GM12878 (cell line): ENCODE measurements at regions not wholly inside any gene's neighbourhood (a gene's known extent, or its start where the extent isn't known, plus 50 kb on each side); places are given as distances from the start of the nearest gene placed in this dataset.

ENCODE experiments used
- ATAC-seq: fragments of 200-7000 bp; cut with Tn5 transposase; 3 replicates; pipeline ENCODE4 v1.9.1; 2020; ENCODE audit warnings: mild to moderate bottlenecking, moderate library complexity
- BruUV-seq: library from RNA; stranded (reverse); fragments of 400-500 nt; replicated peaks from 2 replicates; lab custom pipeline; 2021; lab: Mats Ljungman, UMichigan
- CTCF ChIA-PET: fragments of 300-600 bp; sonication (Branson Sonifier 250); formaldehyde crosslinking; extraction: SDS; loops from one replicate; lab custom pipeline; 2021; ENCODE audit warnings: inconsistent platforms; lab: Yijun Ruan, JAX
- POLR2A ChIA-PET: fragments of 350-600 bp; formaldehyde crosslinking; extraction: SDS; loops from one replicate; lab custom pipeline; 2021; ENCODE audit warnings: inconsistent platforms; lab: Charles Lee
- RAD21 ChIA-PET: fragments of 300-600 bp; sonication (Branson Sonifier 250); formaldehyde crosslinking; loops from one replicate; lab custom pipeline; 2023; ENCODE audit warnings: antibody characterized with exemption; ENCODE audit not compliant: unreplicated experiment; lab: Charles Lee
- SMC1A ChIA-PET: fragments of 300-600 bp; sonication (Branson Sonifier 250); formaldehyde crosslinking; loops from one replicate; lab custom pipeline; 2023; ENCODE audit not compliant: unreplicated experiment, uncharacterized antibody; lab: Charles Lee
- DNase-seq: peaks from one replicate; pipeline ENCODE4 v3.0.0-alpha.2; 2011; ENCODE audit warnings: low read depth, low spot score
- FAIRE-seq: peaks from 3 replicates; lab custom pipeline; 2011; peaks lifted over from hg19 to GRCh38; lab: Jason Lieb, UNC
- H2AFZ ChIP-seq: 2 replicates; pipeline ENCODE4 v1.6.0; 2011; ENCODE audit warnings: low read depth, low read length, control low read depth; ENCODE audit not compliant: control insufficient read depth
- H3K27ac ChIP-seq: 2 replicates; pipeline ENCODE4 v1.5.1; 2011; ENCODE audit warnings: control low read depth; ENCODE audit not compliant: control insufficient read depth, insufficient read depth
- H3K27me3 ChIP-seq, 2 experiments: replicated peaks in 1 of 2; 2 replicates each; pipeline versions ENCODE4 v1.6.0 to v1.6.1; 2011; ENCODE audit warnings: low read length in 1 of 2; ENCODE audit not compliant: control insufficient read depth in 2 of 2, insufficient read depth in 2 of 2
- H3K36me3 ChIP-seq, 2 experiments: 2 replicates each; pipeline ENCODE4 v1.5.1; 2011; ENCODE audit warnings: low read length in 1 of 2; ENCODE audit not compliant: control insufficient read depth in 2 of 2, insufficient read depth in 2 of 2
- H3K4me1 ChIP-seq: 2 replicates; pipeline ENCODE4 v1.6.1; 2011; ENCODE audit warnings: mild to moderate bottlenecking, low read length, moderate library complexity, mixed read lengths; ENCODE audit not compliant: control insufficient read depth, insufficient read depth
- H3K4me2 ChIP-seq: 2 replicates; pipeline ENCODE4 v1.6.0; 2011; ENCODE audit warnings: control low read depth; ENCODE audit not compliant: control insufficient read depth, insufficient read depth
- H3K4me3 ChIP-seq: fragments of 200-600 bp; sonication (generic); 2 replicates; pipeline ENCODE4 v1.5.1; 2016
- H3K79me2 ChIP-seq: 2 replicates; pipeline ENCODE4 v1.6.0; 2011; ENCODE audit warnings: low read length; ENCODE audit not compliant: control insufficient read depth, insufficient read depth
- H3K9ac ChIP-seq: 2 replicates; pipeline ENCODE4 v1.8.0; 2011; ENCODE audit warnings: low read length, control low read depth, mixed read lengths; ENCODE audit not compliant: control insufficient read depth, insufficient read depth
- H3K9me3 ChIP-seq: replicated peaks from 3 replicates; pipeline ENCODE4 v1.5.1; 2011; ENCODE audit warnings: mild to moderate bottlenecking, low read length; ENCODE audit not compliant: control insufficient read depth, insufficient read depth
- H4K20me1 ChIP-seq: 2 replicates; pipeline ENCODE4 v1.6.0; 2011; ENCODE audit not compliant: control insufficient read depth, insufficient read depth
- BHLHE40 ChIP-seq, 2 experiments: fragments of 450-650 bp in 1 of 2; IDR thresholded peaks; 2 replicates each; pipeline ENCODE4 v1.6.1; 2011 to 2017; ENCODE audit warnings: low read depth in 2 of 2, borderline replicate concordance in 1 of 2, improper control_type of control experiment in 1 of 2, low read length in 1 of 2, mild to moderate bottlenecking in 1 of 2
- CHD4 ChIP-seq: fragments of 200-600 bp; sonication (generic); IDR thresholded peaks from 2 replicates; pipeline ENCODE4 v1.6.1; 2016; ENCODE audit warnings: mild to moderate bottlenecking
- HCFC1 ChIP-seq: fragments of 150-350 bp; IDR thresholded peaks from 2 replicates; pipeline ENCODE4 v1.6.1; 2014; ENCODE audit warnings: low read length
- RFX5 ChIP-seq: IDR thresholded peaks from 2 replicates; pipeline ENCODE4 v1.6.1; 2011; ENCODE audit warnings: low read depth, low read length, improper control_type of control experiment
- TCF7 ChIP-seq: IDR thresholded peaks from 2 replicates; pipeline ENCODE4 v1.6.1; 2014; ENCODE audit warnings: antibody characterized with exemption, borderline replicate concordance
- ZBTB33 ChIP-seq: fragments of 450-650 bp; IDR thresholded peaks from 2 replicates; pipeline ENCODE4 v1.6.1; 2017; ENCODE audit warnings: mild to moderate bottlenecking
- ZNF207 ChIP-seq: fragments of 450-650 bp; IDR thresholded peaks from 2 replicates; pipeline ENCODE4 v1.6.1; 2014; ENCODE audit warnings: antibody characterized with exemption, mild to moderate bottlenecking, borderline replicate concordance
- WGBS: methylation state at CpG from one replicate; pipeline ENCODE4 v1.1.6; 2016; ENCODE audit warnings: low lambda C conversion rate; ENCODE audit not compliant: insufficient replicate concordance, insufficient coverage; ENCODE audit errors: missing lambda C conversion rate; 5-methylcytosine and 5-hydroxymethylcytosine counted together
- in situ Hi-C: fragments of 300-500 bp; cut with MboI; formaldehyde crosslinking; loops from 9 replicates; pipeline ENCODE4 v1.14.3; 2018; ENCODE audit warnings: mixed read lengths
- intact Hi-C: fragments of 100-400 bp; cut with micrococcal nuclease; formaldehyde crosslinking; loops from one replicate; pipeline ENCODE4 v1.14.2; 2022; ENCODE audit not compliant: unreplicated experiment
- TF ChIP-seq, protein P1 (sequence below): IDR thresholded peaks from 2 replicates; pipeline ENCODE4 v1.6.1; 2011; ENCODE audit warnings: low read depth, mild to moderate bottlenecking, low read length, moderate library complexity, borderline replicate concordance; ENCODE audit errors: extremely low read depth

DNA sequence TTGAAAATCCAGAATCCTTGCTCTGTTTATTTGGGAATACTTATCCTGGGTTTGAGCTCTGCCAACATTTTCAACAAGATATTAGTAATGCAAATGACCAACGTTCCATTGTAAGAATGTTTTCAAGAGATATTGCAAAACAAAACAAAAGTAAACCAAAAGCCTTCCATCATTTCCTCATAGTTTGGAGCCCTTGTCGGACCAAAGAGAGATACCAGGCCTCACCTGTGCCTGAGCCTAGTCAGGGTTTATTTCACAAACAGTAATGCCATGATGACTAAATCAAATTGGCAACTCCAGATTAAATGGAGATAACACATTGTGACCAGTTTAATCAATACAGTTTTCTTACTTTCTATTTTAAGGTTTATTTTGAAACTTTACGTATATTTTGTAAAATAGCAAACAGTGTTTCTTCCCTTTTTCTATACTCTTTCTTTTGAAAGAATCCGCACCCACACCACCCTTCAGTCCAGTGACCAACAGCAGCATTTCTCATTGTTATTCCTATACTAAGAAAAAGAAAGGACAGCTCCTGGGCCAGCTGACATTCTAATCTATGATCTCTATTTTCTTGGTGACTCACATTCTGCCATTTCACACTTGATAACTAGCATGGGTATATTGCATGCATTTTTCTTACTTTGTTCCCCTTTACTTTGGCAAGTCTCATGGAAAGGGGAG lies 168.5 kb upstream of the MEOX2 start:
- H3K79me2 ChIP-seq: no peaks in the 10 kb centered on the region
- H3K36me3 ChIP-seq: no peaks in the 10 kb centered on the region
- no peak for FAIRE-seq
- H3K4me2 ChIP-seq: no peak overlapping the region
- in situ Hi-C loops: no loop called here
- no peak overlapping the region for H3K4me3 ChIP-seq
- TF ChIP-seq ZNF207: no peak
- no peak for TF ChIP-seq TCF7
- TF ChIP-seq HCFC1: no peak
- TF ChIP-seq BHLHE40 (IDR thresholded peaks at IDR 0.05; ENCODE audit: borderline replicate concordance in 1 of 2, low read depth in 2 of 2, low read length in 1 of 2): no peak
- TF ChIP-seq RFX5: no peak
- TF ChIP-seq, protein P1, sequence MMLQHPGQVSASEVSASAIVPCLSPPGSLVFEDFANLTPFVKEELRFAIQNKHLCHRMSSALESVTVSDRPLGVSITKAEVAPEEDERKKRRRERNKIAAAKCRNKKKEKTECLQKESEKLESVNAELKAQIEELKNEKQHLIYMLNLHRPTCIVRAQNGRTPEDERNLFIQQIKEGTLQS: no peak
- no peak for TF ChIP-seq ZBTB33
- TF ChIP-seq CHD4: no peak
- H3K4me1 ChIP-seq: no peaks in the 10 kb centered on the region
- H3K27ac ChIP-seq: no peak overlapping the region
- POLR2A ChIA-PET: no interaction called here
- no peak overlapping the region for H3K9ac ChIP-seq
- RAD21 ChIA-PET: no interaction called here
- no peaks in the 10 kb centered on the region for H3K9me3 ChIP-seq
- CTCF ChIA-PET: no interaction called here
- H3K27me3 ChIP-seq: no peaks in the 10 kb centered on the region
- SMC1A ChIA-PET: no interaction called here
- DNase-seq: no peak
- intact Hi-C loops: no loop called here
- H4K20me1 ChIP-seq: no peaks in the 10 kb centered on the region
- no peak for ATAC-seq
- BruUV-seq: no TSS peak
- H2AFZ ChIP-seq: no peak overlapping the region
- 11% methylated on average over 4 of the region's 4 CpGs for WGBS
